ENCODE measurements at regions not wholly inside any gene's neighbourhood (a gene's known extent, or its start where the extent isn't known, plus 50 kb on each side); places are given as distances from the start of the nearest gene placed in this dataset.

- TF ChIP-seq POLR2AphosphoS5 (IDR thresholded peaks at IDR 0.05), result no peak
- no peak for TF ChIP-seq POLR2A (IDR thresholded peaks at IDR 0.05; ENCODE audit: low read depth)
These were observed 83.2 kb downstream of the ALG10 start for GRCh38 chr12:34105392-34105933.
